Fibroblast of skin of left biceps (primary cell): ENCODE measurements at regions not wholly inside any gene's neighbourhood (a gene's known extent, or its start where the extent isn't known, plus 50 kb on each side); places are given as distances from the start of the nearest gene placed in this dataset.

Experiments
- DNase-seq, 2 experiments: peaks; one replicate each; pipeline ENCODE4 v3.0.0-alpha.2; 2013; ENCODE audit warnings: low read depth in 2 of 2

DNA sequence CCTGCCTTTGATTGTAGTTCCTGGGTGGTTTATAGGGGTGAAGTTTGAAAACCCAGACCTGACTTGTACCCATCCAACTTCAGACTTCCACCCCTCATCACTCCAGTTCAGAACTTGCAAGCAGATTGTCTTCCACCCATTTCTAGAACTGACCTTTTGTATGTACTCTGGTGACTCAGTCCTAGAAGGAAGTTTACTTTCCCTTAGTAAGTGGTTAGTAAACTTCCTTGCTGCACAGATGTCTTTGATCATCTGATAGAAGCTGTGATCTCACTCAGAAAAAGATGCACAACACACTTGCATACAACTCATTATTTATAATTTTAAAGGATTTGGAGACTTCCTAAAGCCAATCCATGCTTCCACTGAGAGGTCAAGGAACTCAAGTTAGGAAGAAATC, 368.0 kb downstream of the MFSD1 start:
- DNase-seq: peak; percentile 34 to 35

DNA sequence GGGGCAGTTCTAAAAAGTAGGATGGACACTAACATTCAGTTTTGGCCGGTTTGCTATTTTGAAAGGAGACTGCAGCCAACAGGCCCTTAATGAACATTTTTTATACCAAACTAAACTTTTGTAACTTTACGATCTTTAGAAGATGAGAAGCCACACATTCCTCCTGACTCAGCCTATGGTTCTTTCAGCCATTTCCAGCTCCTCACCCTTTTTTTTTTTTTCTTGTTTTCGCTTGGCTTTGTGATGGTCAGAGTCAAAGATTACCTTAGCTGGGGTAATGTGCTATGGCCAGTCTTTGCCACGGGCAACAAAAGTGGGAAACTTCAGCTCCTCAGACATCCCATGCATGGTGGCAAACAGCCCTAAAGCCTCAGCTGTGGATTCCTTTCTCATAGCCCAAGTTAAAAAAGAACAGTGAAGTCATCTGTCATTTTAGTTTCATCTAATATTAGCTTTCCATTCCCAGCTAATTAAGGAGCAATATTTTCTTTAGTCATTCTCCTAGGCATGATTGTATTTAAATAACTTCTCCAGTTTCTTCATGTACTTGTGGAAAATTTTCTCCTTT, 368.7 kb downstream of the MFSD1 start:
- no peak for DNase-seq

DNA sequence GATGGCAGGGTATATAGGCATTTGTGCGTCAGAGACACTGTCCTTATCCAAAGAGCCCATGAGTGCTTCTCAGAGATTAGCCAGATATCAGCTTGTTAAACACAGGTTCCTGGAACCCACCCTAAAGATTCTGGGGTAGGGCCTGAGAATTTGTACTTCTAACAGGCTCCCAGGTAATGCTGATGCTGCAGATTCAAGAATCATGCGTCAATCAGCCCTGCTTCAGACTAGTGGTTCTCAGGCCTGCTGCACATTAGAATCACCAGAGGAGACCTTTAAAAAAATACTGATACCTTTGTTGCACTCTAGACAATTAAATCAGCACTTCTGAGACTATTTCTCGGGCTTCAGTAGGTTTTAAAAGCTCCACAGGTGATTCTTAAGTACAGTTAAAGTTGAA, 369.5 kb downstream of the MFSD1 start:
- DNase-seq: no peak

GRCh38 chr3:159172473-159172872, 370.6 kb downstream of the MFSD1 start:
- no peak for DNase-seq

DNA sequence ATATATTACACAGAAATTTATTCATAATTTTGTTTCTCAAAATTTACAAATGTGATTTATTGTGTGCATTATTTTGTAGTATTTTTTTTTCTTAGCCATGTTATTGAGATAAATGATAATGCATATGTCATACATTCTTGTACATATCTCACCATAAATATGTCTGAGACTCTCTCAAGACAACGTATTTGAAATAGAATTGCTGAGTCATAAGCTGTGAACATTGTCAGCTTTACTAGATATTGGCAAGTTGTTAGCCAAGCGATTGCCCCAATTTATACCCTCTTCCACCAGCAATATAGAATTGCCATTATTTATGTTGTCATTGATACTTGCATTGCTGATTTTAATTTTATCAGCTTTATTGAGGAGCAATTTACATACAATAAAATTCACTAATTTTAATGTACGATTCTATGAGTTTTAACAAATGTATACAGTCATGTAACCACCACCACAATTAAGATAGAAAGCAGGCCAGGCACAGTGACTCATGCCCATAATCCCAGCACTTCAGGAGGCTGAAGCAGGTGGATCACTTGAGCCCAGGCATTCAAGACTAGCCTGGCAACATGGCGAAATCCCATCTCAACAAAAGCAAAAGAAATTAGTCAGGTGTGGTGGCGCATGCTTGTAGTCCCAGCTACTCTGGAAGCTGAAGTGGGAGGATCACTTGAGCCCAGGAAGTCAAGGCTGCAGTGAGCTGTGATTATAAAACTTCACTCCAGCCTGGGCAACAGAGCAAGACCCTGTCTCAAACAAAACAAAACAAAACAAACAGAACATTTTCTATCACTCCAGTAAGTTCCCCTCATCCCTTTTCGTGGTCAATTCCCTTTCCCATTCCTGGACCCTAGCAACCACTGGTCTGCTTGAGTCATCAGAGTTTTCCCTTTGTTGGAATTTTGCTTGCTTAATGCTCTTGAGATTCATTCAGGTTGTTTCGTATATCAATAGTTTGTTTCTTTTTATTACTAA, 373.1 kb downstream of the MFSD1 start:
- DNase-seq: no peak

DNA sequence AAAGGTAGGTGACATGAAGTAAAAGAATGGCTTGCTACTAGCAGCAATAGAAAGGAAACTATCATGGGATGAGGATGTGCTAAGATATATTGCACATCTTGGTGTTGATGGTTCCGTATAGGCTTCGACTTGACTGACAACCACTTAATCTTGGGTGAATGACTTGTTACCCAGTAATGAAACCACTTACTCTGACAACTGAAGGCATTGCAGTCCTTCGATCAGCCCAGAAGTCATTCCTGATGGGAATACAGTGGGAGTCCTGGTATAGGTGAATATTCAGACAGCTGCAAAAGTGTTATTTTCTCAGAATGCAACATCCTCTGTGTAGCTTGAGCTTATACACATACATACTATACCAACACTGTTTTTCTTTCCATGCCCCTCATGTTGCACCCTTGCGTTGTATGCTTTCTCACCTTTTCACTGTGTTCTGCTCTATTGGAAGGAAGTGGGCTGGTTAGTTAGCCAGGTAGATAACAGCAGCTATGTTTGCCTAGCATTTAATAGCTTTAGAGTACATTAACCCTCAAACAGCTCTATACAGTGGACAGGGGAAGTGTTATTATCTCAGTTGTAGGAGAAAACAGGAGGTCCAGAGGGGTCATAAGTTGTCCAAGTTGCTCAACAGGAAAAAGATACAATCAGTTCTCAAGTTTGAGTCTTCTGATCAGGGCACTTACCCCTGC, 376.5 kb downstream of the MFSD1 start:
- DNase-seq: no peak

- no peak for DNase-seq
Observed at GRCh38 chr3:159182961-159183360, 381.1 kb downstream of the MFSD1 start.

- DNase-seq: no peak
Observed at GRCh38 chr3:159185443-159186050, 383.7 kb downstream of the MFSD1 start.

DNA sequence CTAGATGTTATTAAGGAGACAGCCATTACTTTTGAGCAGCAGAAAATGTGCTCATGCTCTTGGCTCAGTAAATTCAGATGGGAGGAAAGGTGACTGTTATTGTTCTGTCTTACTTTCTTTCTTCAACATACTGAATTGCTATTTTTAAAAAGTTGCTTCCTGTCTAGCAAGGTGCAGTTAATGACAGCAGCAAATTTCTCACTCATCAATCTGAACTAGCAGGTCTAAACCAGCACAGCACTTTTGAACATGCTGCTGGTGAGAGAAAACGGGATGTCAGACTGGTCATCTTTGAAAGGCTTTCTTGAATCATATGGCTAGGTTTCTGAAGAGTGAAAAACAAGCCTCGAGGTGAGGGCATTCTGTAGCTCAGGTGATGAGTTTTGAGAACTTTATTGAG, 384.7 kb downstream of the MFSD1 start:
- no peak for DNase-seq

- no peak for DNase-seq
Observed at GRCh38 chr3:159187232-159187631, 385.4 kb downstream of the MFSD1 start.

- no peak for DNase-seq
Observed at GRCh38 chr3:159187706-159188105, 385.9 kb downstream of the MFSD1 start.

DNA sequence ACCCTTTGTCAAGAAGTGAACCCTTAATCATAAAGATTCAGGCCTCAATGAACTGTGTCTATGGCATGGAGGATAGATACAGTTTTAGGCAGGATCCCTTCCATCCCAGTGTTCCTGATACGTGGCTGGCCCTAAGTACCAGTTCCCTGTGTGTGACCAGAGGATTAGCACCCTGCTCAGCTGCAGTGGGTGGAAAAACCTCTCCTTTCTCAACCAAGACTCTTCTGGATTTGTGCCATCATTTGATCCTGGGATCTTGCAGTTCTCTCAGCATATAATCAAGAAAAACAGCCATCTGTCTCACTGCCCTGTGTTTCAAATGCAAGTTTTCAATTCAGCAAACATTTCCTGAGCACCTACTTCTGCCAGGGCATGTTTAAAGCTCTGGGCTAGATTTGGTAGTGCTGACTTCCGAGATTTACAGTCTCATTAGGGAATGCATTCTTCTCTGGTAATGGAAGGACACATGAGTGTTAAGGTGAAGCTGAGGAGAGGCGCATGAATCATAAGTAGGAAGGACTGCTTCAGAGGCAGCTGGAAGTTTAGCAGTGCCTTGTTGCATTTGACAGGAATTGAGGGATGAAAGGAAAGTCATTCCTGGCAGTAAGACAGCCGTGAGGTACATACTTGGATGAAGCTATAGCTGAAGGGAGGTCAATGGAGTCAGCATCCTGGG, 388.3 kb downstream of the MFSD1 start:
- peak; percentile 45 to 53 for DNase-seq

GRCh38 chr3:159191447-159191846, 389.6 kb downstream of the MFSD1 start:
- DNase-seq: peak; percentile 42 to 49

- no peak for DNase-seq
Observed at GRCh38 chr3:159196359-159196758, 394.5 kb downstream of the MFSD1 start.

- peak; percentile 46 to 49 for DNase-seq
Observed at GRCh38 chr3:159200176-159200575, 398.3 kb downstream of the MFSD1 start.

DNA sequence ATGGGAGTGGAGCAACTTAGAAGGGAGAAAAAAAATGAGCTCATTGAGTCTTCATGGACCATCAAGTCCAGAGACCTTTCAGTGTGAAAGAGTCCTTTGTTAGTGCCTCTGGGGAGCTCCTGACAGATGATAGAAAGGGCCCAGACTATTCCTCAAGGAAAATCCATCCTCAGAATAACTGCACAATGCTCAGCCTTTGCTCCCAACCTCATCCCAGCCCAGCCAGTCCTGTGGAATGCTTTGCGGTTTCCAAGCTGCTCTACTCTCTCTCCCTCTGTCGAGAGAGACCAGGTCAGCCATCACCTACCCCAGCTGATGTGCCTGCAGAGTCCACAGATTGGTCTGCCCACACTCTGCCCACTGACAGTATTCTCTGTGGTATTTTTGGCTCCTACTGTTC, 406.2 kb downstream of the MFSD1 start:
- DNase-seq: no peak

DNA sequence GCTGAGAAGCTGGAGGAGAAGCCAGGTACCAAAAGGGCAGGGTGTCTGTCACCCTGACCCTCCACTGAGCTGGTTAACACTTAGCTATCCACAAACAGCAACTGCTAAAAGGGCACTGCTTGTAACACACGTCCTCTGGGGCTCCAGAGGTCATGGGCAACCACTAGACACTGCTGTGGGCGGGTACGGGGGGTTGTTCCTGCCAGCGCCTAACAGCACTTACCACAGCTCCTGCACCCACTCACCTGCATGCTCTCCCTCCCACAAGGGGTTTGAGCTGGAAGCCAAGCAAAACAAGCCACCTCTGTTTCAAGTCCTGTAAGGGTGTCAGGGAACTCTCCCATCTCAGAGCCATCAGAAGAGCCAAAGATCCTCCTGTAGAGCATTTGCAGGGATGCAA, 407.6 kb downstream of the MFSD1 start:
- no peak for DNase-seq

GRCh38 chr3:159210336-159210735, 408.5 kb downstream of the MFSD1 start:
- no peak for DNase-seq

GRCh38 chr3:159216311-159216710, 414.5 kb downstream of the MFSD1 start:
- DNase-seq: no peak

DNA sequence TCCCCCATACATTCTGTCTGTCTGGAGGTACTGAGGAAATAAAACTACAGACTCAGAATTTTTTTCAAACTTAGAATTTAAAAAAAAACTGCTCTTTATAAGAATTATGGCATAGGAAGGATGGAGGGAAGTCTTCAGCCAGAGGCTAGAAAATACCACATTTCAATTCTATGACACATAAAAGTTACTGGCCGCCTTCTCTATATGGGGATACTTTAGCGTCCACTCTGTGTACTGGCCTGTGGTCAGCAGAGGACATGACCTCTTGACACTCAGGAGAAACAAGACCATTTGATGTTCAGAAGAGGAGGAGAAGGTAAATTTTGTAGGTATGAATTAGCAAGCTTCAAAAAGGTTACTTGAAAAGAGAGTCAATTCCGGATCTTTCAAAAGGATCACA, 417.4 kb downstream of the MFSD1 start:
- DNase-seq: no peak

GRCh38 chr3:159221335-159221734, 419.5 kb downstream of the MFSD1 start:
- no peak for DNase-seq
